ENCODE measurements at regions not wholly inside any gene's neighbourhood (a gene's known extent, or its start where the extent isn't known, plus 50 kb on each side); places are given as distances from the start of the nearest gene placed in this dataset.

DNA sequence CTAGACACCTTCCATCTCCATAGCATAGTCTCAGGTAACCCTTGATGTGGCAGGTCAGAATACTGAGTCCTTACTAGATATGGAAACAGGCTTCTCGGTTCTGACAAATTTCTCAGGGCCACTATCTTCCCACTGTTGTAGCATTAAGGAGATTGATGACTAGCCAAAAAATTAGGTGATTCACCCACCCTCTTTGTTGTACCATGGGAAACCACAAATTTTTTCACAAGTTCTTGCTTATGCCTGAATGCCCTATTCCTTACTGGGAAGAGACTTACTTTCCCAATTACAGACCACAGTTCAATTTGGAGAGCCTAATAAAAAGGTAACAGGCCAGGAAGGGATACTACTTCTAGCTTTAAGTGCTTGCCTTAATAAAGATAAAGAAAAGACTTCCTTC lies 948.8 kb downstream of the GRM8 start:
- TF ChIP-seq, protein P1, sequence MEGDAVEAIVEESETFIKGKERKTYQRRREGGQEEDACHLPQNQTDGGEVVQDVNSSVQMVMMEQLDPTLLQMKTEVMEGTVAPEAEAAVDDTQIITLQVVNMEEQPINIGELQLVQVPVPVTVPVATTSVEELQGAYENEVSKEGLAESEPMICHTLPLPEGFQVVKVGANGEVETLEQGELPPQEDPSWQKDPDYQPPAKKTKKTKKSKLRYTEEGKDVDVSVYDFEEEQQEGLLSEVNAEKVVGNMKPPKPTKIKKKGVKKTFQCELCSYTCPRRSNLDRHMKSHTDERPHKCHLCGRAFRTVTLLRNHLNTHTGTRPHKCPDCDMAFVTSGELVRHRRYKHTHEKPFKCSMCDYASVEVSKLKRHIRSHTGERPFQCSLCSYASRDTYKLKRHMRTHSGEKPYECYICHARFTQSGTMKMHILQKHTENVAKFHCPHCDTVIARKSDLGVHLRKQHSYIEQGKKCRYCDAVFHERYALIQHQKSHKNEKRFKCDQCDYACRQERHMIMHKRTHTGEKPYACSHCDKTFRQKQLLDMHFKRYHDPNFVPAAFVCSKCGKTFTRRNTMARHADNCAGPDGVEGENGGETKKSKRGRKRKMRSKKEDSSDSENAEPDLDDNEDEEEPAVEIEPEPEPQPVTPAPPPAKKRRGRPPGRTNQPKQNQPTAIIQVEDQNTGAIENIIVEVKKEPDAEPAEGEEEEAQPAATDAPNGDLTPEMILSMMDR (conservative IDR thresholded peaks at IDR 0.05; ENCODE audit: low read depth in 2 of 2), result no peak
- no peak for TF ChIP-seq EZH2phosphoT487 (IDR thresholded peaks at IDR 0.05; ENCODE audit: unreplicated experiment)
- TF ChIP-seq ZNF114 (CRISPR knock-in tag; IDR thresholded peaks at IDR 0.05), result no peak

All from GM23338 (cell line).